Astrocyte (in vitro differentiated cells and primary cell): ENCODE measurements at regions not wholly inside any gene's neighbourhood (a gene's known extent, or its start where the extent isn't known, plus 50 kb on each side); places are given as distances from the start of the nearest gene placed in this dataset.

Experiments
- DNase-seq: peaks from one replicate; pipeline ENCODE4 v3.0.0-alpha.2; 2010; ENCODE audit warnings: low read depth
- FAIRE-seq: peaks from 2 replicates; lab custom pipeline; 2011; peaks lifted over from hg19 to GRCh38; lab: Jason Lieb, UNC
- H2AFZ ChIP-seq: 2 replicates; pipeline ENCODE4 v1.6.0; 2012; ENCODE audit warnings: low read depth, low read length, inconsistent platforms
- H3K27ac ChIP-seq: 2 replicates; pipeline ENCODE4 v1.5.1; 2011; ENCODE audit warnings: low read depth, low read length, inconsistent platforms
- H3K27me3 ChIP-seq: 2 replicates; pipeline ENCODE4 v1.6.0; 2011; ENCODE audit warnings: low read length, inconsistent platforms; ENCODE audit not compliant: insufficient read depth
- H3K36me3 ChIP-seq: 2 replicates; pipeline ENCODE4 v1.5.1; 2011; ENCODE audit warnings: low read length, inconsistent platforms; ENCODE audit not compliant: insufficient read depth
- H3K4me1 ChIP-seq: 2 replicates; pipeline ENCODE4 v1.5.1; 2011; ENCODE audit warnings: low read length, inconsistent platforms; ENCODE audit not compliant: insufficient read depth
- H3K4me2 ChIP-seq: 2 replicates; pipeline ENCODE4 v1.6.0; 2012; ENCODE audit warnings: low read length, inconsistent platforms
- H3K4me3 ChIP-seq: 2 replicates; pipeline ENCODE4 v1.5.1; 2011; ENCODE audit warnings: low read depth, mild to moderate bottlenecking, low read length, inconsistent platforms; ENCODE audit not compliant: insufficient read depth
- H3K79me2 ChIP-seq: 2 replicates; pipeline ENCODE4 v1.6.0; 2012; ENCODE audit warnings: mild to moderate bottlenecking, low read length, inconsistent platforms; ENCODE audit not compliant: insufficient read depth
- H3K9ac ChIP-seq: 2 replicates; pipeline ENCODE4 v1.6.0; 2012; ENCODE audit warnings: mild to moderate bottlenecking, low read length, inconsistent platforms
- H3K9me3 ChIP-seq: 2 replicates; pipeline ENCODE4 v1.5.1; 2012; ENCODE audit warnings: low read depth, mild to moderate bottlenecking, low read length, inconsistent platforms; ENCODE audit not compliant: insufficient read depth
- H4K20me1 ChIP-seq: 2 replicates; pipeline ENCODE4 v1.6.0; 2012; ENCODE audit warnings: low read length, inconsistent platforms; ENCODE audit not compliant: insufficient read depth
- H3K27ac Mint-ChIP-seq: one replicate; pipeline ENCODE4 v1.8.0; 2021; ENCODE audit warnings: mild to moderate bottlenecking, mixed read lengths; ENCODE audit not compliant: unreplicated experiment
- H3K27me3 Mint-ChIP-seq: one replicate; pipeline ENCODE4 v1.8.0; 2021; ENCODE audit warnings: low read depth, mixed read lengths; ENCODE audit not compliant: unreplicated experiment
- H3K36me3 Mint-ChIP-seq: one replicate; pipeline ENCODE4 v1.8.0; 2021; ENCODE audit warnings: low read depth, mixed read lengths; ENCODE audit not compliant: unreplicated experiment
- H3K4me1 Mint-ChIP-seq: one replicate; pipeline ENCODE4 v1.8.0; 2021; ENCODE audit warnings: low read depth, mixed read lengths; ENCODE audit not compliant: unreplicated experiment
- H3K4me3 Mint-ChIP-seq: one replicate; pipeline ENCODE4 v1.8.0; 2021; ENCODE audit warnings: mild to moderate bottlenecking, moderate library complexity, mixed read lengths; ENCODE audit not compliant: unreplicated experiment
- H3K9me3 Mint-ChIP-seq: one replicate; pipeline ENCODE4 v1.8.0; 2021; ENCODE audit warnings: mild to moderate bottlenecking, mixed read lengths; ENCODE audit not compliant: unreplicated experiment
- CTCF ChIP-seq: IDR thresholded peaks from 2 replicates; pipeline ENCODE4 v1.5.1; 2011; ENCODE audit warnings: low read depth, mild to moderate bottlenecking, inconsistent platforms, low read length, moderate library complexity; ENCODE audit not compliant: insufficient read depth
- EZH2 ChIP-seq: IDR thresholded peaks from 2 replicates; pipeline ENCODE4 v1.6.1; 2012; ENCODE audit warnings: mild to moderate bottlenecking, low read length, inconsistent platforms; ENCODE audit not compliant: insufficient read depth

DNA sequence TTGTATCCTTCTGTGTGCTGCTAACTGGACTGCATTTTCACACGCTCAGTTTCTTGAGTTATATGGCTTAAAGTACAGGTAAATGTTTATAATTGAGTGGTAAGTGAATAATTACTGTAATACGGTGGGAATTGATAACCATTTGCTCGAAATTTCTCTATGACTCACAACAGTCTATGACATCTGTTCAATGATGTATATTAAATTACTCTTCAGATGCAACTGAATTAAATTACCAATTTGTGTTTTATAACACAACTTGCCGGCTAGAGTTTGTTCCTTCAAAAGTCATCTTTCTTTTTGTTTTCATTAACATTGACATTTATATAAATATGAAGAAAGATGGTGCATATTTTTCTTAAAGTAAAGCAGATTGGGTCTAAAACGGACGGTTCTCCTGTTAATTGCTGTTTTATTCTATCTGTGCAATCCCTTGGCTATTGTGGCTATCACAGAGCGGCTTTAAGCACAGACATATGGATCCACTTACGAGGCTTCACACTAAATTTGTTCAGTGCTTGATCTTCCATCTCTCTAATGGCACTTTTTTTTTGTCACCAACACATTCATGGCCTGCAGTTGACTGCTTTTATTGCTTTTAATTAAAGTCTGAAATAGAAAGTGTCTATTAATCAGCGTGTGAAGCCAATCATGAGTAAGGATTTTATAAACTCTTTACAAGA lies 1291.6 kb upstream of the SLC10A2 start:
- H3K79me2 ChIP-seq: no peaks in the 10 kb centered on the region
- H3K9ac ChIP-seq: no peak overlapping the region
- H3K4me1 ChIP-seq: peaks cover 4% of the 10 kb centered on the region
- no peaks in the 10 kb centered on the region for H3K9me3 Mint-ChIP-seq
- no peaks in the 10 kb centered on the region for H3K4me1 Mint-ChIP-seq
- no peaks in the 10 kb centered on the region for H3K9me3 ChIP-seq
- no peak for DNase-seq
- no peak overlapping the region for H3K27ac ChIP-seq
- H3K27me3 Mint-ChIP-seq: no peaks in the 10 kb centered on the region
- no peaks in the 10 kb centered on the region for H3K36me3 Mint-ChIP-seq
- no peak for FAIRE-seq
- H3K4me3 ChIP-seq: no peak overlapping the region
- no peaks in the 10 kb centered on the region for H4K20me1 ChIP-seq
- no peaks in the 10 kb centered on the region for H3K27me3 ChIP-seq
- no peak overlapping the region for H3K27ac Mint-ChIP-seq
- no peak overlapping the region for H3K4me3 Mint-ChIP-seq
- H2AFZ ChIP-seq: peak overlapping the region; percentile 38
- peak overlapping the region; percentile 43 for H3K4me2 ChIP-seq
- no peaks in the 10 kb centered on the region for H3K36me3 ChIP-seq
- TF ChIP-seq EZH2 (no peak), CTCF (no peak)

- Histone ChIP-seq H3K4me2 (peak overlapping the region; percentile 43), H4K20me1 (no peaks in the 10 kb centered on the region), H3K9me3 (no peaks in the 10 kb centered on the region), H3K27ac (peak overlapping the region; percentile 35), H2AFZ (peak overlapping the region; percentile 38), H3K79me2 (no peaks in the 10 kb centered on the region), H3K4me1 (peaks cover 4% of the 10 kb centered on the region), H3K36me3 (no peaks in the 10 kb centered on the region), H3K27me3 (no peaks in the 10 kb centered on the region), H3K9ac (peak overlapping the region; percentile 56), H3K4me3 (no peak overlapping the region)
- no peak for TF ChIP-seq EZH2
- no peak for TF ChIP-seq CTCF
- no peaks in the 10 kb centered on the region for H3K36me3 Mint-ChIP-seq
- no peaks in the 10 kb centered on the region for H3K4me1 Mint-ChIP-seq
- H3K27me3 Mint-ChIP-seq: no peaks in the 10 kb centered on the region
- no peak for FAIRE-seq
- no peak overlapping the region for H3K4me3 Mint-ChIP-seq
- no peaks in the 10 kb centered on the region for H3K9me3 Mint-ChIP-seq
- DNase-seq: peak; percentile 73
- no peak overlapping the region for H3K27ac Mint-ChIP-seq
These were observed 1291.0 kb upstream of the SLC10A2 start for GRCh38 chr13:104357174-104357573.

GRCh38 chr13:104355041-104355670 lies 1288.9 kb upstream of the SLC10A2 start:
- Mint-ChIP-seq H3K4me3 (no peak overlapping the region), H3K27me3 (no peaks in the 10 kb centered on the region), H3K27ac (no peak overlapping the region), H3K36me3 (no peaks in the 10 kb centered on the region), H3K9me3 (peaks cover 2% of the 10 kb centered on the region), H3K4me1 (no peaks in the 10 kb centered on the region)
- no peak for TF ChIP-seq EZH2
- no peak for TF ChIP-seq CTCF
- Histone ChIP-seq H3K27ac (no peak overlapping the region), H3K9ac (no peak overlapping the region), H4K20me1 (no peaks in the 10 kb centered on the region), H3K27me3 (no peaks in the 10 kb centered on the region), H2AFZ (no peak overlapping the region), H3K4me2 (no peak overlapping the region), H3K4me3 (no peak overlapping the region), H3K4me1 (peaks cover 4% of the 10 kb centered on the region), H3K36me3 (no peaks in the 10 kb centered on the region), H3K79me2 (no peaks in the 10 kb centered on the region), H3K9me3 (no peaks in the 10 kb centered on the region)
- FAIRE-seq (no peak), DNase-seq (no peak)
